Fibroblast of lung (primary cell): ENCODE measurements at regions not wholly inside any gene's neighbourhood (a gene's known extent, or its start where the extent isn't known, plus 50 kb on each side); places are given as distances from the start of the nearest gene placed in this dataset.

Experiments used
- DNase-seq, 2 donors: peaks; one replicate each; pipeline versions ENCODE4 v3.0.0 to v3.0.0-alpha.2; 2010; ENCODE audit warnings: low read depth in 2 of 2
- H2AFZ ChIP-seq: 2 replicates; pipeline ENCODE4 v1.5.1; 2012; ENCODE audit warnings: low read length, control low read depth, inconsistent platforms
- H3K27ac ChIP-seq: 2 replicates; pipeline ENCODE4 v1.5.1; 2011; ENCODE audit warnings: low read length, control low read depth; ENCODE audit not compliant: insufficient read depth
- H3K27me3 ChIP-seq: 2 replicates; pipeline ENCODE4 v1.5.1; 2011; ENCODE audit warnings: mild to moderate bottlenecking, low read length; ENCODE audit not compliant: control insufficient read depth, insufficient read depth
- H3K36me3 ChIP-seq: 2 replicates; pipeline ENCODE4 v1.5.1; 2011; ENCODE audit warnings: low read length; ENCODE audit not compliant: control insufficient read depth, insufficient read depth
- H3K4me1 ChIP-seq: 2 replicates; pipeline ENCODE4 v1.5.1; 2011; ENCODE audit warnings: low read length; ENCODE audit not compliant: control insufficient read depth, insufficient read depth; ENCODE audit errors: extremely low read depth
- H3K4me2 ChIP-seq: 2 replicates; pipeline ENCODE4 v1.5.1; 2011; ENCODE audit warnings: low read length, control low read depth; ENCODE audit not compliant: insufficient read depth; ENCODE audit errors: extremely low read depth
- H3K4me3 ChIP-seq, 4 experiments: fragments of 200-600 bp in 1 of 4; sonication (generic) in 1 of 4; replicated peaks in 1 of 4; 2 replicates each; pipeline ENCODE4 v1.5.1; 2011 to 2016; ENCODE audit warnings: low read length in 4 of 4, low read depth in 3 of 4, mild to moderate bottlenecking in 3 of 4, control low read depth in 2 of 4, inconsistent platforms in 1 of 4, mixed read lengths in 1 of 4; ENCODE audit not compliant: insufficient read depth in 1 of 4; ENCODE audit errors: control extremely low read depth in 1 of 4
- H3K79me2 ChIP-seq: 2 replicates; pipeline ENCODE4 v1.5.1; 2012; ENCODE audit warnings: mild to moderate bottlenecking, low read length, inconsistent platforms; ENCODE audit not compliant: control insufficient read depth, insufficient read depth
- H3K9ac ChIP-seq: 2 replicates; pipeline ENCODE4 v1.5.1; 2011; ENCODE audit warnings: mild to moderate bottlenecking, low read length, control low read depth; ENCODE audit not compliant: insufficient read depth
- H3K9me3 ChIP-seq: 2 replicates; pipeline ENCODE4 v1.5.1; 2012; ENCODE audit warnings: low read depth, low read length; ENCODE audit not compliant: control insufficient read depth, insufficient read depth
- H4K20me1 ChIP-seq: 2 replicates; pipeline ENCODE4 v1.5.1; 2011; ENCODE audit warnings: low read length; ENCODE audit not compliant: control insufficient read depth, insufficient read depth; ENCODE audit errors: extremely low read depth
- CTCF ChIP-seq, 2 donors: IDR thresholded peaks in 1 of 2; conservative IDR thresholded peaks in 1 of 2; 1 replicate in 1 of 2; 2 replicates in 1 of 2; pipeline ENCODE4 v1.5.1; 2011 to 2012; ENCODE audit warnings: low read length in 2 of 2, control low read depth in 1 of 2, inconsistent platforms in 1 of 2, low read depth in 1 of 2, mild to moderate bottlenecking in 1 of 2
- EZH2 ChIP-seq: IDR thresholded peaks from 2 replicates; pipeline ENCODE4 v1.5.1; 2012; ENCODE audit warnings: low read length, control low read depth, mild to moderate bottlenecking; ENCODE audit errors: missing control alignments

- no peak for TF ChIP-seq EZH2
- no peak for TF ChIP-seq CTCF (conservative IDR thresholded peaks at IDR 0.05 in 1 of 2, IDR thresholded peaks at IDR 0.05 in 1 of 2; ENCODE audit: low read depth in 1 of 2, low read length in 2 of 2)
- H4K20me1 ChIP-seq, result no peaks in the 10 kb centered on the region
Measured at GRCh38 chr1:80054129-80054528, 1047.6 kb upstream of the ADGRL4 start.

GRCh38 chr1:80053613-80054012 lies 1047.1 kb upstream of the ADGRL4 start:
- H3K79me2 ChIP-seq, result no peaks in the 10 kb centered on the region
- no peak overlapping the region for H3K9ac ChIP-seq
- no peak for DNase-seq
- H3K36me3 ChIP-seq, result no peaks in the 10 kb centered on the region
- H3K27me3 ChIP-seq, result no peaks in the 10 kb centered on the region
- no peaks in the 10 kb centered on the region for H4K20me1 ChIP-seq
- H3K4me2 ChIP-seq, result no peak overlapping the region
- no peaks in the 10 kb centered on the region for H3K9me3 ChIP-seq
- no peak overlapping the region for H3K4me3 ChIP-seq
- H2AFZ ChIP-seq, result no peak overlapping the region
- no peak for TF ChIP-seq CTCF (conservative IDR thresholded peaks at IDR 0.05 in 1 of 2, IDR thresholded peaks at IDR 0.05 in 1 of 2; ENCODE audit: low read depth in 1 of 2, low read length in 2 of 2)
- no peak for TF ChIP-seq EZH2
- no peak overlapping the region for H3K27ac ChIP-seq
- H3K4me1 ChIP-seq, result no peaks in the 10 kb centered on the region

More at GRCh38 chr1:80054129-80054528, 1047.6 kb upstream of the ADGRL4 start:
- no peak overlapping the region for H3K4me2 ChIP-seq
- H3K27me3 ChIP-seq, result no peaks in the 10 kb centered on the region
- H3K4me3 ChIP-seq, result no peak overlapping the region
- H3K36me3 ChIP-seq, result no peaks in the 10 kb centered on the region
- H3K9ac ChIP-seq, result no peak overlapping the region
- no peak overlapping the region for H3K27ac ChIP-seq
- no peaks in the 10 kb centered on the region for H3K79me2 ChIP-seq
- no peak overlapping the region for H2AFZ ChIP-seq
- no peaks in the 10 kb centered on the region for H3K9me3 ChIP-seq
- no peaks in the 10 kb centered on the region for H3K4me1 ChIP-seq
- peak; percentile 87 to 98 for DNase-seq

- Histone ChIP-seq H3K79me2 (no peaks in the 10 kb centered on the region), H3K27me3 (no peaks in the 10 kb centered on the region), H2AFZ (no peak overlapping the region), H3K9me3 (no peaks in the 10 kb centered on the region), H3K4me3 (no peak overlapping the region), H3K36me3 (no peaks in the 10 kb centered on the region), H3K4me2 (no peak overlapping the region), H4K20me1 (no peaks in the 10 kb centered on the region), H3K9ac (no peak overlapping the region), H3K4me1 (no peaks in the 10 kb centered on the region), H3K27ac (no peak overlapping the region)
- DNase-seq, result no peak
- no peak for TF ChIP-seq EZH2
- TF ChIP-seq CTCF (conservative IDR thresholded peaks at IDR 0.05 in 1 of 2, IDR thresholded peaks at IDR 0.05 in 1 of 2; ENCODE audit: low read depth in 1 of 2, low read length in 2 of 2), result no peak
Measured at GRCh38 chr1:80050523-80050922, 1044.0 kb upstream of the ADGRL4 start.
